ENCODE measurements at regions not wholly inside any gene's neighbourhood (a gene's known extent, or its start where the extent isn't known, plus 50 kb on each side); places are given as distances from the start of the nearest gene placed in this dataset.

DNA sequence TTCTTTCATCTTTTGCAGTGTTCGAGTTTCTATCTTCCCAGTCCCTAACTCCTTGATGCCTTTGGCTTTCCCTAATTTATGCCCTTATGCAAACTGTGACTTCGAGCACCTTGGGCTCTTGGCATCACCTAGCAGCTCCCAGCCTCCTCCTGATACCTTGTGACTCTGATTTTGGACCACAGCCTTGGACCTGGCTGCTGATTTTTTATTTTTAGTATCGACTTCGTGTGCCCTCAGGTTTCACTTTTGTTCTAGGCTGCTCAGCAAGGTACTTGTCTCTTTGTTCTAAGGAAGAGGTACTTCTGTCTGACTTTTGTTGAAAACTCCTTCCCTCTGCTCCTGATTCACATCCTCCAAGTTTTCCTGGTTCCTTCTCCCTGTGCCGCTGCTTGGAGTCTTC is 69.6 kb upstream of the KCNK1 start:
- Histone ChIP-seq H3K18ac (ENCODE audit: insufficient read length, low read depth, low read length) (no peak overlapping the region), H3K9me3 (ENCODE audit: control insufficient read depth, low read depth, low read length) (no peaks in the 10 kb centered on the region), H2BK20ac (ENCODE audit: low read depth, low read length, poor library complexity, severe bottlenecking) (no peak overlapping the region), H4K5ac (ENCODE audit: insufficient read length, low read depth, low read length) (no peak overlapping the region), H3K4ac (ENCODE audit: low read depth, low read length) (no peak overlapping the region), H3K79me1 (ENCODE audit: insufficient read depth, low read depth, low read length, poor library complexity, severe bottlenecking) (no peaks in the 10 kb centered on the region), H2BK5ac (ENCODE audit: insufficient read length, low read length) (no peak overlapping the region), H3K14ac (ENCODE audit: insufficient read depth, low read length) (no peak overlapping the region), H4K8ac (replicated peaks; ENCODE audit: insufficient read length, low read depth, low read length) (no peak overlapping the region), H3K23me2 (ENCODE audit: insufficient read length, low read depth, low read length, poor library complexity, severe bottlenecking) (no peaks in the 10 kb centered on the region), H3K79me2 (ENCODE audit: insufficient read depth, low read length) (no peaks in the 10 kb centered on the region), H3K23ac (ENCODE audit: insufficient read length, low read depth, low read length) (no peak overlapping the region), H3K56ac (ENCODE audit: insufficient read length, low read depth, low read length) (no peak overlapping the region), H3K27me3 (ENCODE audit: insufficient read depth, low read length) (no peaks in the 10 kb centered on the region), H2BK12ac (ENCODE audit: insufficient read length, low read depth, low read length) (no peak overlapping the region), H4K20me1 (ENCODE audit: control insufficient read depth, insufficient read depth, insufficient read length) (no peaks in the 10 kb centered on the region), H3K4me2 (ENCODE audit: insufficient read depth, insufficient read length, low read length) (no peak overlapping the region), H2AK5ac (ENCODE audit: insufficient read length, low read length) (no peak overlapping the region), H2BK15ac (ENCODE audit: low read depth, low read length) (no peak overlapping the region), H4K91ac (ENCODE audit: insufficient read length, low read depth, low read length) (no peak overlapping the region), H2AFZ (ENCODE audit: low read length) (no peak overlapping the region), H3T11ph (ENCODE audit: low read length) (no peak overlapping the region), H3K27ac (ENCODE audit: insufficient read length, low read depth, low read length) (no peak overlapping the region), H2BK120ac (ENCODE audit: low read depth, low read length, poor library complexity, severe bottlenecking) (no peak overlapping the region), H3K4me1 (ENCODE audit: insufficient read depth, low read length) (no peaks in the 10 kb centered on the region), H3K9ac (ENCODE audit: extremely low read depth, insufficient read length, low read length) (no peak overlapping the region)
- Mint-ChIP-seq H3K27ac (no peak overlapping the region; a peak in 1 of 7 replicates), H3K27me3 (ENCODE audit: low read depth) (peaks cover 7% of the 10 kb centered on the region), H3K36me3 (ENCODE audit: insufficient read depth in 1 of 3, low read depth in 3 of 3) (peaks cover 0 to 15% (median 0%) of the 10 kb centered on the region in 3 experiments; a peak in 1 of 7 replicates), H3K4me3 (no peak overlapping the region), H3K4me1 (peaks cover 4 to 18% of the 10 kb centered on the region in 2 experiments), H3K9me3 (peaks cover 5 to 10% of the 10 kb centered on the region in 2 experiments; a peak in 4 of 5 replicates)
- no CpG with 5 or more reads among the region's 5 CpGs for WGBS (ENCODE audit: extremely low coverage, insufficient read length, low lambda C conversion rate)
- TF ChIP-seq, protein P1, sequence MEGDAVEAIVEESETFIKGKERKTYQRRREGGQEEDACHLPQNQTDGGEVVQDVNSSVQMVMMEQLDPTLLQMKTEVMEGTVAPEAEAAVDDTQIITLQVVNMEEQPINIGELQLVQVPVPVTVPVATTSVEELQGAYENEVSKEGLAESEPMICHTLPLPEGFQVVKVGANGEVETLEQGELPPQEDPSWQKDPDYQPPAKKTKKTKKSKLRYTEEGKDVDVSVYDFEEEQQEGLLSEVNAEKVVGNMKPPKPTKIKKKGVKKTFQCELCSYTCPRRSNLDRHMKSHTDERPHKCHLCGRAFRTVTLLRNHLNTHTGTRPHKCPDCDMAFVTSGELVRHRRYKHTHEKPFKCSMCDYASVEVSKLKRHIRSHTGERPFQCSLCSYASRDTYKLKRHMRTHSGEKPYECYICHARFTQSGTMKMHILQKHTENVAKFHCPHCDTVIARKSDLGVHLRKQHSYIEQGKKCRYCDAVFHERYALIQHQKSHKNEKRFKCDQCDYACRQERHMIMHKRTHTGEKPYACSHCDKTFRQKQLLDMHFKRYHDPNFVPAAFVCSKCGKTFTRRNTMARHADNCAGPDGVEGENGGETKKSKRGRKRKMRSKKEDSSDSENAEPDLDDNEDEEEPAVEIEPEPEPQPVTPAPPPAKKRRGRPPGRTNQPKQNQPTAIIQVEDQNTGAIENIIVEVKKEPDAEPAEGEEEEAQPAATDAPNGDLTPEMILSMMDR (conservative IDR thresholded peaks at IDR 0.05), result no peak
- DNase-seq, result no peak

Measured in H9 (cell line).